ENCODE measurements at regions not wholly inside any gene's neighbourhood (a gene's known extent, or its start where the extent isn't known, plus 50 kb on each side); places are given as distances from the start of the nearest gene placed in this dataset.

DNA sequence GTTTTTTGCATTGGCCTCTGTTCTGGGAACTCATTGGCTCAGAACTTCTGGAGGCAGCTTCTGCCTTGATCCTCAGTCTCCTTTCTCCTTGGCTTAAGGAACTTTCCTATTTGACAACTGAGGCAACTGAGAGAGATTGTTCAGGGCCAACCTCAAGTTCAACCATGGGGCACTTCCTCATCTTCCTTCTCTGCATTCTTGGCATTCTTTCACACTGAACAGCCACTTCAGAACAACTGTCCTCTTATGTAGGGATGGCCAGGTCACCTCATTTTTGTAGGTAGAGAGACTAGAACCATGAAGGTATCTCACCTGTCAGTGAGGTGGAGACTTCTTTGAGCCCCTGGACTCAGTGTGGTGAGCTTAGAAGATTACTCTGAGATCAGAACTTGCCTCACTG lies 63.0 kb upstream of the NRXN3 start:
- no peak for DNase-seq (ENCODE audit: low spot score in 2 of 2)
- TF ChIP-seq EP300 (IDR thresholded peaks at IDR 0.05) (no peak), POLR2A (IDR thresholded peaks at IDR 0.05) (no peak), CTCF (IDR thresholded peaks at IDR 0.05) (no peak), POLR2AphosphoS5 (IDR thresholded peaks at IDR 0.05) (no peak)
- Histone ChIP-seq H3K4me3 (no peak overlapping the region), H3K9me3 (no peaks in the 10 kb centered on the region), H3K27ac (no peak overlapping the region), H3K27me3 (no peaks in the 10 kb centered on the region), H3K36me3 (no peaks in the 10 kb centered on the region), H3K4me1 (no peaks in the 10 kb centered on the region)

GRCh38 chr14:78119440-78119839 lies 50.7 kb upstream of the NRXN3 start:
- TF ChIP-seq CTCF (IDR thresholded peaks at IDR 0.05), result no peak
- TF ChIP-seq POLR2A (IDR thresholded peaks at IDR 0.05), result no peak
- TF ChIP-seq EP300 (IDR thresholded peaks at IDR 0.05), result no peak
- no peak for TF ChIP-seq POLR2AphosphoS5 (IDR thresholded peaks at IDR 0.05)
- Histone ChIP-seq H3K36me3 (no peaks in the 10 kb centered on the region), H3K9me3 (no peaks in the 10 kb centered on the region), H3K27me3 (no peaks in the 10 kb centered on the region), H3K4me1 (no peaks in the 10 kb centered on the region), H3K27ac (no peak overlapping the region), H3K4me3 (no peak overlapping the region)
- no peak for DNase-seq (ENCODE audit: low spot score in 2 of 2)
- WGBS, result 94% methylated on average over 3 of the region's 3 CpGs

All from suprapubic skin (tissue), 4 donors.